ENCODE measurements at regions not wholly inside any gene's neighbourhood (a gene's known extent, or its start where the extent isn't known, plus 50 kb on each side); places are given as distances from the start of the nearest gene placed in this dataset.

DNA sequence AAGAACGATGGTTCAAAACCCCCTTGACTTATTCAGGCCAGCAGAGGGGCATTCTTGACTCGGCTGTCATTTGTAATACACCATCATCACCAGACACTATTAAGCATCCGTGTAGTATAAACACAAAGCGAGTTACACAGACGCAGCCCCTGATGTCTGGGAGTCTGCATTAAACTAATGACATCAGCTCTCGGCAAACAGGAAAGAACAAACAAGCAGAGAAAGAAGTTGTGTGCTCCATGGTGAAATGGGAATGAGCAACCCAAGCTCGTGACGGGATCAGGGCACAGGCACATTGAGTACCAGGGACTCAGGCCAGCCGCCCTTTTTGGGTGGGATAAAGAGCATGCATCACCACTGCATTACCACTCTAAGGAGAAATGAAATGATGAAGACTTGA lies 460.1 kb downstream of the MED13L start:
- TF ChIP-seq POLR2AphosphoS5 (IDR thresholded peaks at IDR 0.05) = peak in 1 of 2 donors; percentile 66
- TF ChIP-seq, protein P1, sequence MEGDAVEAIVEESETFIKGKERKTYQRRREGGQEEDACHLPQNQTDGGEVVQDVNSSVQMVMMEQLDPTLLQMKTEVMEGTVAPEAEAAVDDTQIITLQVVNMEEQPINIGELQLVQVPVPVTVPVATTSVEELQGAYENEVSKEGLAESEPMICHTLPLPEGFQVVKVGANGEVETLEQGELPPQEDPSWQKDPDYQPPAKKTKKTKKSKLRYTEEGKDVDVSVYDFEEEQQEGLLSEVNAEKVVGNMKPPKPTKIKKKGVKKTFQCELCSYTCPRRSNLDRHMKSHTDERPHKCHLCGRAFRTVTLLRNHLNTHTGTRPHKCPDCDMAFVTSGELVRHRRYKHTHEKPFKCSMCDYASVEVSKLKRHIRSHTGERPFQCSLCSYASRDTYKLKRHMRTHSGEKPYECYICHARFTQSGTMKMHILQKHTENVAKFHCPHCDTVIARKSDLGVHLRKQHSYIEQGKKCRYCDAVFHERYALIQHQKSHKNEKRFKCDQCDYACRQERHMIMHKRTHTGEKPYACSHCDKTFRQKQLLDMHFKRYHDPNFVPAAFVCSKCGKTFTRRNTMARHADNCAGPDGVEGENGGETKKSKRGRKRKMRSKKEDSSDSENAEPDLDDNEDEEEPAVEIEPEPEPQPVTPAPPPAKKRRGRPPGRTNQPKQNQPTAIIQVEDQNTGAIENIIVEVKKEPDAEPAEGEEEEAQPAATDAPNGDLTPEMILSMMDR (IDR thresholded peaks at IDR 0.05) = no peak
- TF ChIP-seq POLR2A (IDR thresholded peaks at IDR 0.05) = no peak

All from upper lobe of left lung (tissue), 4 donors.